Upper lobe of left lung (tissue), 4 donors: ENCODE measurements at regions not wholly inside any gene's neighbourhood (a gene's known extent, or its start where the extent isn't known, plus 50 kb on each side); places are given as distances from the start of the nearest gene placed in this dataset.

Experiments used
- CTCF ChIP-seq, 6 experiments: fragments of 450-650 bp in 4 of 6; fragments of 200-600 bp in 2 of 6; sonication (generic) in 2 of 6; IDR thresholded peaks; one replicate each; pipeline ENCODE4 v1.5.1; 2016 to 2019; ENCODE audit warnings: antibody characterized with exemption in 6 of 6
- EP300 ChIP-seq, 4 donors: sonication (generic); formaldehyde crosslinking; IDR thresholded peaks; one replicate each; pipeline ENCODE4 v1.5.1; 2017; ENCODE audit warnings: antibody characterized with exemption in 4 of 4, control low read depth in 2 of 4
- POLR2A ChIP-seq, 4 donors: fragments of 450-650 bp; IDR thresholded peaks; one replicate each; pipeline ENCODE4 v1.5.1; 2016 to 2017; ENCODE audit warnings: antibody characterized with exemption in 4 of 4, mild to moderate bottlenecking in 2 of 4

DNA sequence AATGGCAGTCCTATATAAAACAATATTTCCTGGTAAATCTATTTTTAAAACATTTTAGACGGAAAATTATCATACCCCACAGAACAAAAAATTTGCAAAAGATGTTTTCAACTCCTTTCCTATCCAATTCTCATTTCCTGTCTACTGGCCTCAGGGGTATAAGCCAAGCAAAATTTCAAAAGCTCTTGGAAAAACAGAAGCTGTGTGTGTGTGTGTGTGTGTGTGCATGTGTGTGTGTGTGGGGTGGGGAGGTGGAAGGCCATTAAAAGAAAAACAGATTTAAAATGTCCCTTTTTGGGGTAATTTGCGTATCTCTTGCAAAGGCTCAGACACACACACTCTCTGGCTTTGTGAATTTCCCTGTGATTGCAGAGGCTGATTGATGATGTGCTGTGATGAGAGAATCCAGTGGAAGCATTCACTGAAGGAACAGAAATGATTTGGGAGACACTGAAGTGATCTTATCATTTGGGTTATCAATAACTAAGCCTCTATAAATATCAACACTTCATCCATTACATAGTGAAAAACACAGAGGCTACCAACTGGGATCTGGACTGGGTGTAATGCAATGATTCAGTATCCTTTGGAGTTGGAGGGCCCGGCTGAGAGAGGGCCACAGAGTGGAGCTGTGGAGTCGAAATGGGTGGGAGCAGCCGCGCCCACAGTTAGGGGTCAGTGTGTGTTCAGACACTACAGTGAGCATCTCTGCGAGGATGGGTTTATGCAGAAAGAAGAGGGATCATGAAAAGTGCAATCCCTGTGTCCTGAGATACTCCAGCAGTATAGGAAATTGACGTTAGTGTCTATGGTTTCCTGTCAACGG, 106.8 kb upstream of the PREP start:
- TF ChIP-seq CTCF (IDR thresholded peaks at IDR 0.05) (peak in 3 of 6 experiments; percentile 10 to 18 (median 13)), POLR2A (IDR thresholded peaks at IDR 0.05) (no peak), EP300 (IDR thresholded peaks at IDR 0.05) (no peak)
